ENCODE measurements at regions not wholly inside any gene's neighbourhood (a gene's known extent, or its start where the extent isn't known, plus 50 kb on each side); places are given as distances from the start of the nearest gene placed in this dataset.
"Not testable (repeated sequence)": the region's sequence is repeated elsewhere in the genome, so short reads cannot be mapped to it uniquely, and the experiment has no call there.

GRCh38 chr5:136750224-136750862 lies 385.0 kb upstream of the TRPC7 start:
- CTCF ChIA-PET: no interaction called here
- POLR2A ChIA-PET: no interaction called here

DNA sequence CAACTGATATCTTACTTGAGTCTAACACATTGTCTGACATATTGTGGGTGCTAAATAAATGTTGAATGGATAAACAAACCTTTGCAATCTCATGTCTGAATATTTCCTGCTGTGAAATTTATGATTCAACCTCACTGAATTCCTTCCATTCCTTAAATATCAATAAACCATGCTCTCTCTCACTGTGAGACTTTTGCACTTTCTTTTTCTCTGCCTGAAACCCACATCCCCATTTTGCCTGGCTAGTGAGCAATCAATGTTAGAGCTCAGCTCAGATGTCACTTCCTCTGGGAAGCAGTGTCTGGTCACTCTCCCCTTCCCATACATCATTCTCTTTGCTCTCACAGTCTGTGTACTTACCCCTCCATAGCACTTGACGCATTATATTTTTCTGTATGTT lies 383.7 kb upstream of the TRPC7 start:
- ChIA-PET POLR2A (no interaction called here), CTCF (no interaction called here)

DNA sequence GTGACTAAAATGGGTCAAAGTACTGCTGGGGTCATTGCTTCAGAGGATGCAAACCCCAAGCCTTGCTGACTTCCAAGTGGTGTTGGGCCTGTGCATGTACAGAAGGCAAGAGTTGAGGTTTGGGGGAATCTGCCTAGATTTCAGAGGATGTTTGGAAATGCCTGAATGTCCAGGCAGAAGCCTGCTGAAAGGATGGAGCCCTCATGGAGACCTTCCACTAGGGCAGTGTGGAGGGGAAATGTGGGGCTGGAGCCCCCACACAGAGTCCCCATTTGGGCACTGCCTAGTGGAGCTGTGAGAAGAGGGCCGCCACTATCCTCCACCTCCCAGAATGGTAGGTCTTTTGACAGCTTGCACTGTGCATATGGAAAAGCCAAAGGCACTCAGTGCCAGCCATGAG lies 377.7 kb upstream of the TRPC7 start:
- CTCF ChIA-PET: no interaction called here
- POLR2A ChIA-PET: no interaction called here

- CTCF ChIA-PET: no interaction called here
- POLR2A ChIA-PET: no interaction called here
Observed at GRCh38 chr5:136740228-136740627, 374.9 kb upstream of the TRPC7 start.

DNA sequence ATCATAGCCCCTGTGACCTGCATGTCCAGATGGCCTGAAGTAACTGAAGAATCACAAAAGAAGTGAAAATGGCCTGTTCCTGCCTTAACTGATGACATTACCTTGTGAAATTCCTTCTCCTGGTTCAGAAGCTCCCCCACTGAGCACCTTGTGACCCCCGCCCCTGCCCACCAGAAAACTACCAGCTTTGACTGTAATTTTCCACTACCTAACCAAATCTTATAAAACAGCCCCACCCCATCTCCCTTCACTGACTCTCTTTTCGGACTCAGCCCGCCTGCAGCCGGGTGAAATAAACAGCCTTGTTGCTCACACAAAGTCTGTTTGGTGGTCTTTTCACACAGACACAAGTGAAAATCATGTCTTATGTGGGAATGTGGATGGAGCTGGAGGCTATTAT lies 373.9 kb upstream of the TRPC7 start:
- POLR2A ChIA-PET, CTCF ChIA-PET: not testable (repeated sequence)

GRCh38 chr5:136738829-136739228 lies 373.5 kb upstream of the TRPC7 start:
- POLR2A ChIA-PET: no interaction called here
- CTCF ChIA-PET: no interaction called here

DNA sequence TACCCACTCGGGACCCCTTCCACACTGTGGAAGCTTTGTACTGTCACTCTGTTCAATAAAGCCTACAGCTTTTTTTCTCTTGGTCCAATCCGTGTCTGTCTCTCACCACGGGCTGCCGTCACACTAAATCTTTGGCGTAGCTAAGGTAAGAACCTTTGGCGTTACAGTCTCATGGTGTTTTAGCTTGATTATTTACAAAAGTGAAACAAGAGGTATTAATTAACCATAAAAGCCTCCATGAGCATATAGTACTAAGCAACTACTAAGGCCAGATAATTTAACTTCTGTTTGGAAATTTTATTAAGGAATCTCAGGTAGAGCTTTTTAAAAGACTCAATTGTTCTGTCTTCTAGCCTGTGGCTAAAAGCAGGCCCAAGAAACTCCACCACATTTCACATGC lies 370.7 kb upstream of the TRPC7 start:
- POLR2A ChIA-PET: no interaction called here
- CTCF ChIA-PET: no interaction called here

DNA sequence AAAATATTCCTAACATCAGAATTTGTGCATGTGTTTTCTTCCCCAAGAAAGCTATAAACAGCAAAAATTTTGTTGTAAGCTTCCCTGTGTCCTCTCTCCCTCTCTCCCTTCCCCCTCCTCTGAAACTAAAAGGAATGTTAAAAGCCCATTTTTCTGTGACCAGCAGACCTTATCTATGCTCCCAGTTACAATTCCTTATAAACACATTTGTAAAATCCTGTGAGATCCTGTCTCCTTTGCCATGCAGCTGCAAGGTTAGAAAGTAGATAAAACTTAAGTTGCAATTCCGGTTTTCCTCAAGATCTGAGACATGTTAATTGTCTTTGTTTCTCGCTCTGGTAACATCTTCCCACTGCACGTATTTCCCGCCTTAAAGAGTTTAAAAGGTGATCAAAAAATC lies 370.3 kb upstream of the TRPC7 start:
- CTCF ChIA-PET, POLR2A ChIA-PET: not testable (repeated sequence)

GRCh38 chr5:136734628-136735027 lies 369.3 kb upstream of the TRPC7 start:
- ChIA-PET CTCF (no interaction called here), POLR2A (no interaction called here)

GRCh38 chr5:136732751-136733150 lies 367.4 kb upstream of the TRPC7 start:
- ChIA-PET CTCF (no interaction called here), POLR2A (no interaction called here)

DNA sequence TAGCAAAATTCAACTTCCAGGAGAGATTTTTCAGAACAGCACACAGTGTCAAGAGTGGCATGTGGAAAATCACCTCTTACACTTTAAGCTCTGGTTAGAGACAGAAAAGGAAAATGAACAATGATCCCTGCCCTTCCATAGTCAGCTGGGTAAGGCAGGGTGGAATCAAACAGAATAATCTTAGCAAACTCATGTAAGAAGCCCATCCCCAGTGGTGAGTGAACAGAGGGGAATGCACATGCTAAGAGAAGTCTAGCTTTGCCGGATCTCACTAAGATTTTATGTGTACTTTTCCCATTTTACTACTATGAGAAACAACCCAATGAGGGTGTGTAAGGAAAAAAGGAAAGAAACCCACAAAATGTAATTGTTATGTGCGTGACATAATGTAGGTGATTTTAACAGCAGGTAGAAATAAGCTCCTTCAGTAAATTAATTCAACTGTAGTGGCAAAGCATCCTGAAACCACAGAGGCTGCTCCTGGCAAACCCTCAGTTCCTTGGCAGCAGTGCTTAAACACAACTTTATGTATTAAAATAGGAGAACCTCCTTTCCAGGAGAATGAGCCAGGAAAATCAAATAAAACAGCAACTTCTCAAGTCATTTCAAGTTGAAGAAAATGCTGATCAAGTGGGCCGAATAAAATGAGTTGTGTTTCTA lies 366.0 kb upstream of the TRPC7 start:
- CTCF ChIA-PET: no interaction called here
- POLR2A ChIA-PET: no interaction called here

DNA sequence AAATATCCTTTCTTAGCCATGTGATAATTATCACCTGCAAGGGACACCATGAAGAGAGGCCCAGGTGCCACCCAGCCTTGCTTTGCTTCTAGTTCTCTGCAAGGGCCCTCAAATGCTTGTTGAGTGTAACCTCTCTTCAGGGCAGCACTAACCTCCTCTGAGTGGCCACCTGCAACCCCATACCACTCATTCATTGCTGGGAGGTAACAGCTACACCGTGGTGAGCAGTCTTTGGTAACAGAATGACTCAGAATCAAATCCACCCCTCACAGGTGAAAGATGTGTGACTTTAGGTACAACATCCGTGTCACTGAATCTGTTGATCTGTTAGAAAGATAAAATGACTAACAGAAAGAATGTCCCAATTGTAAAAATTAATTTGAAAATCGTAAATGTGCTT lies 365.1 kb upstream of the TRPC7 start:
- ChIA-PET POLR2A (no interaction called here), CTCF (no interaction called here)

DNA sequence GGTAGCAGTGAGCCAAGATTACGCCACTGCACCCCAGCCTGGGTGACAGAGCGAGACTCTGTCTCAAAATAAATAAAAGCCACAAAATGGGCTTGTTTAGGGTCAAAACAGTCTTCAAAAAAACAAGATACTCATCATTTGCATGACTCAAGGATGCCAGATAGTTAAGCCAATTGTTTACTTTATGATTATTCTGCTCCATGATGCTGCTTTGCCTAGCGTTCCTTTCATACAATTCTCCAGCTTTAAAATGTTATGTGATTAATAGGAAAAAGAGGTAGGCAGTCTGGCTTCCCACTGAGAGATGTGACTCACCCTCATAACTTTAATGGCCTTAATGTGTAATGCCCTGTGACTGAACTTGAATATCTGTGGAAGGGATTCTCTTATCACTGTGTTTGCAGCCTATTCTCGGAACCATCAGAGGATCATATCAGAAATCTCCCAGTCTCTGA lies 364.6 kb upstream of the TRPC7 start:
- ChIA-PET CTCF (no interaction called here), POLR2A (no interaction called here)

GRCh38 chr5:136726506-136726905 lies 361.2 kb upstream of the TRPC7 start:
- POLR2A ChIA-PET: no interaction called here
- CTCF ChIA-PET: no interaction called here

GRCh38 chr5:136724161-136724560 lies 358.8 kb upstream of the TRPC7 start:
- ChIA-PET POLR2A (no interaction called here), CTCF (no interaction called here)

DNA sequence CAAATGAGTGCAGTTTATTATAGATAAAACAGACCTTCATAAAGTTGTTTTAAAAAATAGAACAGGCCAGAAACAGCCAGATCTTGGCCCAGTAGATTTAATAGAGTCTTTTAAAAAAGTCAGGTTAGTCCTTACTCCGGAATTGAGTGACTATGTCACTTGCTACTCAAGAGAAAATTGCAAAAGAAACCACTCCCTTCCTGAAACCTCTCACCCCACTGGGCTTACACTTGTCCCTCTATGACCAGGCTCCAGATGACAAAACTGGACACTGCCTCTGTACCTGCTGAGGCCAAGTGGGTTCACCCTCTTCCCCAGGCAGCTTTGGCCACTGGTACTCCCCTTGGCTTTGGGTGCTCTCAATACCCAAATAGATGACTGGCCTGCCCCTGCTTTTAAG lies 357.2 kb upstream of the TRPC7 start:
- POLR2A ChIA-PET: no interaction called here
- CTCF ChIA-PET: no interaction called here

- POLR2A ChIA-PET: no interaction called here
- CTCF ChIA-PET: no interaction called here
Observed at GRCh38 chr5:136722086-136722485, 356.7 kb upstream of the TRPC7 start.

- POLR2A ChIA-PET: no interaction called here
- CTCF ChIA-PET: no interaction called here
Observed at GRCh38 chr5:136720674-136721073, 355.3 kb upstream of the TRPC7 start.

DNA sequence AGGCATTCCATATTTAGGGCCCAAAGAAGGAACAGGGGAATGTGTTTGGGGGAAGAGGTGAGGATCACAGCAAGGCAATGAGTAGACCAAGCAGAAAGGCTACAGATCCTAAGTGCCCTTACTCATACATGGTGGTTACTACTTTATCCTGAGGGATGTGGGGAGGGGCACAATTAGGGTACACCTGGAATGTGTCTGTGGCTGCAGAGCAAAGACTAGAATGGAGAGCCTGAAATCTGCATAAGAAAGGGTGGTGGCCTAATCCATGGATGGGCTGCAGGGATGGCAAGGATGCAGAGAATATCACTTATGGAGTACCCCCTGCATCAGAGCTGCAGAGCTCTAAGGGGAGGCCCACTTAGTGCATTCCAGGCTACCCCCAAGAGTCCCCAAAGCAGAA lies 352.6 kb upstream of the TRPC7 start:
- ChIA-PET CTCF (no interaction called here), POLR2A (no interaction called here)

DNA sequence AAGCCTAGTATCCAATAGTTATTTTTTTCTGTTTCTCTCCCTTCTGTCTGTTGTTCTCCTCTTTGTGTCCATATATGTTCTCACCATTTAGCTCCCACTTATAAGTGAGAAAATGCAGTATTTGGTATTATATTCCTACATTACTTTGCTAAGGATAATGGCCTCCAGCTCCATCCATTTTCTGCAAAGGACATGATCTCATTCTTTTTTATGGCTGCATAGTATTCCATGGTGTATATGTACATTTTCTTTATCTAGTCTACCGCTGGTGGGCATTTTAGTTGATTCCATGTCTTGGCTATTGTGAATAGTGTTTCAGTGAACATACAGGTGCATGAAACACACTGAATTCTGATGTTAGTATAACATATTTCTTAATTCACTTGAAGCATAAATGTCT lies 348.9 kb upstream of the TRPC7 start:
- ChIA-PET CTCF (no interaction called here), POLR2A (no interaction called here)

DNA sequence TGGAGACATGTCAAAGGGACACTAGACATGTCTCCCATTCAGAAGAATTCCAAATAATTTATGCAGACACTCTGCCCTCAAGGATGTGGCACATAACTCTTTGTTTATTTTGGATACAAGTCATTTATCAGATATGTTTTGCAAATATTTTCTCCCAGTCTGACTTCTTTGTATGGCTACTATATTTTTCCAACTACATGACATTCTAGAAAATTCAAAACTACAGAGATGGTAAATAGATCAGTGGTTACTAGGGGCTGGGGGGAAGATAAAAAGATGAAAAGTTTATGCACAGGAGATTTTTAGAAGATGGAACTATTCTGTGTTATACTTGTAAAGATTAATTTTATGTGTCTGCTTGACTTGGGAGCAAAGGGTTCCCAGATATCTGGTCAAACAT lies 347.3 kb upstream of the TRPC7 start:
- ChIA-PET POLR2A (no interaction called here), CTCF (no interaction called here)

GRCh38 chr5:136710834-136711233 lies 345.5 kb upstream of the TRPC7 start:
- ChIA-PET CTCF (no interaction called here), POLR2A (no interaction called here)

DNA sequence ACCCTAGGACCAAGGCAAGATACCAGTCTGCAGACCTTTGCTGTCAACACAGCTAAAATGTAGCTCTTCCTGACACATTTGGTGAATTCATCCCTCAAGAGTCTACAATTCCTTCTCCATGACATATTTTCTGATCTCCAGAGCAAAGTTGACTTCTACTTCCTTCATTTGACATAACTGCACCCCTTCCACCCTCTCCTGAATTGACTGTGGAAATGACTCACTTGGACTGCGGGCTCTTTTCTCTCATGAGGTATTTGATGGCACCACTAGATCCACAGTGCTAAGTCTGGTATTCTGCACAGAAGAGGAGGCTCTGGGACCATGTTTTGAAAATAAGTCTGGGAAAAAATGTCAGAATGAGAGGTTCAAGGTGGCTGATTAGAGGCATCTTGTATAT lies 338.4 kb upstream of the TRPC7 start:
- POLR2A ChIA-PET: no interaction called here

More for the DNA sequence above, 338.4 kb upstream of the TRPC7 start:
- CTCF ChIA-PET: no interaction called here
